H1 (cell line): ENCODE measurements at regions not wholly inside any gene's neighbourhood (a gene's known extent, or its start where the extent isn't known, plus 50 kb on each side); places are given as distances from the start of the nearest gene placed in this dataset.

Experiments used
- CTCF ChIA-PET: fragments of 300-600 bp; sonication (Branson Sonifier 250); formaldehyde crosslinking; loops from one replicate; lab custom pipeline; 2021; ENCODE audit not compliant: partially characterized antibody; lab: Charles Lee
- POLR2A ChIA-PET: fragments of 300-600 bp; sonication (Branson Sonifier 250); formaldehyde crosslinking; loops from one replicate; lab custom pipeline; 2021; ENCODE audit warnings: inconsistent platforms; ENCODE audit not compliant: partially characterized antibody; lab: Charles Lee
- DNase-seq, 2 experiments: peaks; one replicate each; pipeline versions ENCODE4 v3.0.0 to v3.0.0-alpha.2; 2010 to 2022; ENCODE audit warnings: low spot score in 2 of 2, low read depth in 1 of 2, mixed read lengths in 1 of 2
- FAIRE-seq: peaks from 2 replicates; lab custom pipeline; 2011; peaks lifted over from hg19 to GRCh38; lab: Jason Lieb, UNC
- H2AFZ ChIP-seq: 2 replicates; pipeline ENCODE4 v1.8.1; 2012; ENCODE audit warnings: low read length, inconsistent platforms
- H2AK5ac ChIP-seq: 2 replicates; pipeline ENCODE4 v1.6.1; 2013; ENCODE audit warnings: low read depth, low read length
- H2BK120ac ChIP-seq: replicated peaks from 2 replicates; pipeline ENCODE3; 2013; ENCODE audit warnings: low read depth, low read length, inconsistent platforms
- H2BK12ac ChIP-seq: 2 replicates; pipeline ENCODE4 v1.6.1; 2013; ENCODE audit warnings: low read depth, low read length
- H2BK15ac ChIP-seq: 2 replicates; pipeline ENCODE4 v1.6.1; 2013; ENCODE audit warnings: low read length
- H2BK20ac ChIP-seq: 2 replicates; pipeline ENCODE4 v1.6.1; 2013; ENCODE audit warnings: low read length
- H2BK5ac ChIP-seq: 2 replicates; pipeline ENCODE4 v1.6.1; 2013; ENCODE audit warnings: low read depth, low read length
- H3K14ac ChIP-seq: 2 replicates; pipeline ENCODE4 v1.6.1; 2013; ENCODE audit warnings: inconsistent platforms; ENCODE audit not compliant: insufficient read length
- H3K18ac ChIP-seq: 2 replicates; pipeline ENCODE4 v1.6.1; 2013; ENCODE audit warnings: low read length; ENCODE audit errors: extremely low read depth
- H3K23ac ChIP-seq: 2 replicates; pipeline ENCODE4 v1.6.1; 2013; ENCODE audit warnings: inconsistent platforms; ENCODE audit not compliant: insufficient read length
- H3K23me2 ChIP-seq: 2 replicates; pipeline ENCODE4 v1.6.1; 2013; ENCODE audit warnings: low read depth, low read length
- H3K27ac ChIP-seq: 2 replicates; pipeline ENCODE4 v1.6.1; 2011; ENCODE audit warnings: low read depth, low read length, inconsistent platforms
- H3K27me3 ChIP-seq, 4 experiments: replicated peaks in 1 of 4; 1 replicate in 1 of 4; 2 replicates in 3 of 4; pipeline versions ENCODE4 v1.6.1 to v1.8.1; 2011 to 2013; ENCODE audit warnings: low read length in 3 of 4, mild to moderate bottlenecking in 3 of 4, inconsistent platforms in 2 of 4, mixed read lengths in 2 of 4, moderate library complexity in 1 of 4; ENCODE audit not compliant: control insufficient read depth in 3 of 4, insufficient read depth in 3 of 4; ENCODE audit errors: extremely low read depth in 1 of 4
- H3K36me3 ChIP-seq, 4 experiments: 2 replicates each; pipeline versions ENCODE4 v1.6.1 to v1.8.1; 2011 to 2013; ENCODE audit warnings: mild to moderate bottlenecking in 4 of 4, low read length in 3 of 4, moderate library complexity in 2 of 4, control low read depth in 1 of 4, inconsistent platforms in 1 of 4; ENCODE audit not compliant: insufficient read depth in 4 of 4, control insufficient read depth in 2 of 4
- H3K4ac ChIP-seq: replicated peaks from 2 replicates; pipeline ENCODE3; 2013; ENCODE audit warnings: low read length, low read depth, mixed read lengths, inconsistent platforms; ENCODE audit not compliant: insufficient read length
- H3K4me1 ChIP-seq, 4 experiments: replicated peaks in 1 of 4; 1 replicate in 1 of 4; 2 replicates in 3 of 4; pipeline versions ENCODE4 v1.6.1 to v1.8.1; 2011 to 2013; ENCODE audit warnings: low read length in 3 of 4, inconsistent platforms in 2 of 4, mixed read lengths in 1 of 4; ENCODE audit not compliant: insufficient read depth in 4 of 4, control insufficient read depth in 3 of 4
- H3K4me2 ChIP-seq, 2 experiments: 2 replicates each; pipeline versions ENCODE4 v1.6.1 to v1.8.1; 2011 to 2013; ENCODE audit warnings: low read depth in 2 of 2, low read length in 2 of 2, control low read depth in 1 of 2, inconsistent platforms in 1 of 2, mild to moderate bottlenecking in 1 of 2; ENCODE audit not compliant: insufficient read depth in 1 of 2
- H3K4me3 ChIP-seq, 4 experiments: fragments of 200-600, 300-600 bp in 1 of 4; sonication (generic), shearing (Covaris generic), sonication (Bioruptor Twin) in 1 of 4; 2 replicates each; pipeline versions ENCODE4 v1.5.1 to v1.8.1; 2011 to 2016; ENCODE audit warnings: low read length in 4 of 4, low read depth in 3 of 4, control low read depth in 2 of 4, inconsistent platforms in 2 of 4, mild to moderate bottlenecking in 2 of 4, mixed read lengths in 1 of 4, moderate library complexity in 1 of 4; ENCODE audit not compliant: insufficient read depth in 2 of 4; ENCODE audit errors: extremely low read depth in 1 of 4
- H3K56ac ChIP-seq: replicated peaks from 2 replicates; pipeline ENCODE3; 2013; ENCODE audit warnings: low read depth, mild to moderate bottlenecking, mixed read lengths, low read length, inconsistent platforms; ENCODE audit not compliant: insufficient read length
- H3K79me1 ChIP-seq: 2 replicates; pipeline ENCODE4 v1.6.1; 2013; ENCODE audit warnings: low read depth, low read length, control low read depth
- H3K79me2 ChIP-seq, 2 experiments: 2 replicates each; pipeline versions ENCODE4 v1.6.1 to v1.8.1; 2012 to 2013; ENCODE audit warnings: low read length in 2 of 2, mild to moderate bottlenecking in 2 of 2, inconsistent platforms in 1 of 2; ENCODE audit not compliant: insufficient read depth in 2 of 2, control insufficient read depth in 1 of 2
- H3K9ac ChIP-seq, 4 experiments: replicated peaks in 1 of 4; 1 replicate in 1 of 4; 2 replicates in 3 of 4; pipeline versions ENCODE4 v1.6.1 to v1.8.1; 2011 to 2013; ENCODE audit warnings: low read depth in 3 of 4, low read length in 3 of 4, control low read depth in 2 of 4, mild to moderate bottlenecking in 2 of 4, moderate library complexity in 2 of 4, inconsistent platforms in 1 of 4; ENCODE audit errors: extremely low read depth in 1 of 4
- H3K9me3 ChIP-seq, 2 experiments: 2 replicates each; pipeline versions ENCODE4 v1.6.1 to v1.8.1; 2012 to 2013; ENCODE audit warnings: mild to moderate bottlenecking in 2 of 2, moderate library complexity in 2 of 2, control low read depth in 1 of 2, inconsistent platforms in 1 of 2, low read depth in 1 of 2, low read length in 1 of 2, mixed read lengths in 1 of 2; ENCODE audit not compliant: insufficient read depth in 2 of 2
- H4K20me1 ChIP-seq, 2 experiments: replicated peaks in 1 of 2; 2 replicates each; pipeline versions ENCODE3 to v1.8.1; 2011 to 2013; ENCODE audit warnings: inconsistent platforms in 2 of 2, low read length in 2 of 2, mild to moderate bottlenecking in 1 of 2; ENCODE audit not compliant: insufficient read depth in 2 of 2, control insufficient read depth in 1 of 2
- H4K5ac ChIP-seq: 2 replicates; pipeline ENCODE4 v1.6.1; 2013; ENCODE audit warnings: low read length, low read depth, mixed read lengths, inconsistent platforms; ENCODE audit not compliant: insufficient read length
- H4K8ac ChIP-seq: 2 replicates; pipeline ENCODE4 v1.8.0; 2013; ENCODE audit warnings: mild to moderate bottlenecking, moderate library complexity, low read length, inconsistent platforms; ENCODE audit not compliant: insufficient read depth; ENCODE audit errors: extremely low read depth
- H4K91ac ChIP-seq: replicated peaks from 2 replicates; pipeline ENCODE3; 2013; ENCODE audit warnings: low read length, mixed read lengths, inconsistent platforms; ENCODE audit not compliant: insufficient read length
- CREB1 ChIP-seq: IDR thresholded peaks from 2 replicates; pipeline ENCODE4 v1.6.1; 2012; ENCODE audit warnings: inconsistent platforms
- EGR1 ChIP-seq: IDR thresholded peaks from 2 replicates; pipeline ENCODE4 v1.6.1; 2011; ENCODE audit warnings: low read depth, low read length, borderline replicate concordance
- EP300 ChIP-seq, 2 experiments: IDR thresholded peaks; 1 replicate in 1 of 2; 2 replicates in 1 of 2; pipeline ENCODE4 v1.6.1; 2011 to 2012; ENCODE audit warnings: low read depth in 2 of 2, low read length in 2 of 2, mild to moderate bottlenecking in 2 of 2, borderline replicate concordance in 1 of 2, inconsistent platforms in 1 of 2, moderate library complexity in 1 of 2
- JUND ChIP-seq: IDR thresholded peaks from 2 replicates; pipeline ENCODE4 v1.6.1; 2011; ENCODE audit warnings: mild to moderate bottlenecking, improper control_type of control experiment, low read length
- KDM1A ChIP-seq: fragments of 200-600, 300-600 bp; sonication (generic); IDR thresholded peaks from 2 replicates; pipeline ENCODE4 v1.7.1; 2016; ENCODE audit warnings: mild to moderate bottlenecking, low read length, borderline replicate concordance
- NRF1 ChIP-seq: IDR thresholded peaks from 2 replicates; pipeline ENCODE4 v1.6.1; 2011; ENCODE audit warnings: mild to moderate bottlenecking, low read depth, low read length, improper control_type of control experiment
- RFX5 ChIP-seq: IDR thresholded peaks from 2 replicates; pipeline ENCODE4 v1.6.1; 2011; ENCODE audit warnings: low read depth, low read length, improper control_type of control experiment, borderline replicate concordance
- SIRT6 ChIP-seq: IDR thresholded peaks from one replicate; pipeline ENCODE4 v1.7.1; 2012; ENCODE audit warnings: low read length, inconsistent platforms
- SP2 ChIP-seq: IDR thresholded peaks from 2 replicates; pipeline ENCODE4 v1.6.1; 2012; ENCODE audit warnings: mild to moderate bottlenecking, low read length, inconsistent platforms
- TCF12 ChIP-seq: IDR thresholded peaks from 2 replicates; pipeline ENCODE4 v1.6.1; 2011; ENCODE audit warnings: low read depth, mild to moderate bottlenecking, low read length
- whole genome bisulfite sequencing, 2 experiments: shearing (Covaris generic) in 1 of 2; methylation state at CpG; one replicate each; pipeline versions ENCODE4 v1.1.6 to v1.1.7; 2013 to 2015; ENCODE audit warnings: low lambda C conversion rate in 2 of 2, mixed read lengths in 2 of 2, inconsistent platforms in 1 of 2, low coverage in 1 of 2, missing lambda C conversion rate in 1 of 2; ENCODE audit not compliant: insufficient replicate concordance in 2 of 2, insufficient coverage in 1 of 2, insufficient read length in 1 of 2; ENCODE audit errors: extremely low coverage in 1 of 2, missing lambda C conversion rate in 1 of 2; 5-methylcytosine and 5-hydroxymethylcytosine counted together
- TF ChIP-seq, protein P1 (sequence below): IDR thresholded peaks from 2 replicates; pipeline ENCODE4 v1.6.1; 2011; ENCODE audit warnings: low read depth, mild to moderate bottlenecking, low read length; ENCODE audit not compliant: insufficient read depth

DNA sequence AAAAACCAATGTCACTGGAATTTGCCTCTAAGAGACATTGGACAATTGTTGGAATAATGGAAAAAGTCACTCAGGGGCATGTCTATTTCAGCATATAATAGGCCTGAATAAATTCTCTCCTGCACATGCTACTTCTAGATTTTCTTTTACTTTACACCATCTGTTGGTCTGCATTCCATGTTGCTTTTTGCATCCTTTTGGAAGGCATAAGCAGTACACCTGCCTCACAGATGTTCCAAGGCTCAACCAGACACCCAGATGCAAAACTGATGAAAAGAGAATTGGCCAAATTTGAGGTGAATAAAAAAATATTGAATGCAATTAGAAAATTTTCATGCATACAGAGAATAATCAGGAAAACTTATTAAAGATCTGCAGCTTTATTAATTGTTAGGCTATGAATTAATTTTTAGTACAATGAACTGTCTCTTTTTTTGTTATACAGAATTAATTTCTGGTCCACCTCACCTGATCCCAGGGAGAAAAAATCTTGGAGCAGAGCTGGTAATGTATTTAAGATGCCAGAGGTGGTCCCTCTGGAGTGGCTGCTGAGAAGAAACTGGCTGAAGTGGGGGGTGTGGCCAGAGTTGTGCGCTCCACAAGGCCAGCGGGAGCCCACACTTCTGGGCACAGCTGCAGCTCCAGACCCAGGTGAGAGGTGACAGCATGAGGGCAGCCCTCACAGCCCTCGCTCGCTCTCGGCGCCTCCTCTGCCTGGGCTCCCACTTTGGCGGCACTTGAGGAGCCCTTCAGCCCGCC is 778.6 kb downstream of the CDH11 start:
- no peak overlapping the region for H2AFZ ChIP-seq
- no peak overlapping the region for H3K27ac ChIP-seq
- H3K79me1 ChIP-seq: no peaks in the 10 kb centered on the region
- H3K23ac ChIP-seq: no peak overlapping the region
- no peak overlapping the region for H3K4me2 ChIP-seq
- no peaks in the 10 kb centered on the region for H3K4me1 ChIP-seq
- CTCF ChIA-PET: no interaction called here
- H3K18ac ChIP-seq: no peak overlapping the region
- H4K20me1 ChIP-seq: no peaks in the 10 kb centered on the region
- no peak overlapping the region for H3K4ac ChIP-seq
- H3K9ac ChIP-seq: no peak overlapping the region
- H3K79me2 ChIP-seq: no peaks in the 10 kb centered on the region
- WGBS, 2 experiments: 92% methylated on average over 6 of the region's 8 CpGs; no CpG with 5 or more reads in 1 of the 2 experiments
- H3K23me2 ChIP-seq: peaks cover 2% of the 10 kb centered on the region; the same call in 1 of the 2 replicates
- H2BK15ac ChIP-seq: no peak overlapping the region
- H3K9me3 ChIP-seq: peaks cover 0 to 9% of the 10 kb centered on the region in 2 experiments; a peak in 1 of 4 replicates
- H3K36me3 ChIP-seq: no peaks in the 10 kb centered on the region
- H2BK20ac ChIP-seq: no peak overlapping the region
- H4K8ac ChIP-seq: no peak overlapping the region
- no peak overlapping the region for H4K91ac ChIP-seq
- no peak overlapping the region for H2BK5ac ChIP-seq
- H3K14ac ChIP-seq: no peak overlapping the region
- no peak for FAIRE-seq
- no peak overlapping the region for H4K5ac ChIP-seq
- H3K4me3 ChIP-seq: no peak overlapping the region
- H3K56ac ChIP-seq: no peak overlapping the region
- no peak overlapping the region for H2BK120ac ChIP-seq
- no peak for DNase-seq
- no peak overlapping the region for H2BK12ac ChIP-seq
- H3K27me3 ChIP-seq: no peaks in the 10 kb centered on the region
- no peak overlapping the region for H2AK5ac ChIP-seq
- POLR2A ChIA-PET: no interaction called here
- TF ChIP-seq NRF1 (no peak), JUND (no peak), KDM1A (no peak), SIRT6 (no peak), TCF12 (no peak), SP2 (no peak), RFX5 (no peak), CREB1 (no peak), EGR1 (no peak), EP300 (IDR thresholded peaks at IDR 0.05; ENCODE audit: borderline replicate concordance in 1 of 2, low read depth in 2 of 2, low read length in 2 of 2) (no peak)
- TF ChIP-seq, protein P1, sequence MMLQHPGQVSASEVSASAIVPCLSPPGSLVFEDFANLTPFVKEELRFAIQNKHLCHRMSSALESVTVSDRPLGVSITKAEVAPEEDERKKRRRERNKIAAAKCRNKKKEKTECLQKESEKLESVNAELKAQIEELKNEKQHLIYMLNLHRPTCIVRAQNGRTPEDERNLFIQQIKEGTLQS: no peak
